Panc1 (cell line): ENCODE measurements at regions not wholly inside any gene's neighbourhood (a gene's known extent, or its start where the extent isn't known, plus 50 kb on each side); places are given as distances from the start of the nearest gene placed in this dataset.

Experiments used
- ATAC-seq: fragments of 200-7000 bp; cut with Tn5 transposase; 2 replicates; pipeline ENCODE4 v1.9.1; 2020; ENCODE audit warnings: mild to moderate bottlenecking, moderate library complexity
- BruUV-seq: library from RNA; stranded (reverse); fragments of 400-500 nt; replicated peaks from 2 replicates; lab custom pipeline; 2021; lab: Mats Ljungman, UMichigan
- CTCF ChIA-PET: fragments of 300-600 bp; sonication (Branson Sonifier 250); formaldehyde crosslinking; loops from one replicate; lab custom pipeline; 2022; ENCODE audit warnings: antibody characterized with exemption; lab: Charles Lee
- POLR2A ChIA-PET: fragments of 300-600 bp; sonication (Branson Sonifier 250); formaldehyde crosslinking; loops from one replicate; lab custom pipeline; 2022; ENCODE audit warnings: antibody characterized with exemption; lab: Charles Lee
- DNase-seq: peaks from one replicate; pipeline ENCODE4 v3.0.0-alpha.2; 2010; ENCODE audit warnings: low read depth, low spot score
- H3K27ac ChIP-seq: 2 replicates; pipeline ENCODE4 v1.5.1; 2011; ENCODE audit warnings: mild to moderate bottlenecking, low read length, inconsistent platforms
- H3K27me3 ChIP-seq: fragments of 200-500 bp; sonication (Bioruptor generic); 2 replicates; pipeline ENCODE4 v1.6.0; 2014; ENCODE audit warnings: low read length, inconsistent platforms; ENCODE audit not compliant: control insufficient read depth, insufficient read depth
- H3K36me3 ChIP-seq: fragments of 200-500 bp; sonication (Bioruptor generic); 2 replicates; pipeline ENCODE4 v1.5.1; 2014; ENCODE audit warnings: inconsistent platforms, mild to moderate bottlenecking, low read length, moderate library complexity; ENCODE audit not compliant: control insufficient read depth, insufficient read depth
- H3K4me1 ChIP-seq: 2 replicates; pipeline ENCODE4 v1.5.1; 2011; ENCODE audit warnings: inconsistent platforms, mild to moderate bottlenecking, low read length, moderate library complexity; ENCODE audit not compliant: control insufficient read depth, insufficient read depth
- H3K4me3 ChIP-seq, 2 experiments: 2 replicates each; pipeline ENCODE4 v1.5.1; 2011 to 2012; ENCODE audit warnings: low read depth in 2 of 2, low read length in 2 of 2, mild to moderate bottlenecking in 2 of 2, inconsistent platforms in 1 of 2, moderate library complexity in 1 of 2
- H3K9me3 ChIP-seq: fragments of 200-500 bp; sonication (Bioruptor generic); 2 replicates; pipeline ENCODE4 v1.5.1; 2014; ENCODE audit warnings: low read depth, mild to moderate bottlenecking, inconsistent platforms, low read length, moderate library complexity; ENCODE audit not compliant: control insufficient read depth, insufficient read depth
- CTCF ChIP-seq: fragments of 450-650 bp; IDR thresholded peaks from 2 replicates; pipeline ENCODE4 v1.5.1; 2017; ENCODE audit warnings: mild to moderate bottlenecking
- POLR2AphosphoS5 ChIP-seq: IDR thresholded peaks from 2 replicates; pipeline ENCODE4 v1.6.1; 2012; ENCODE audit warnings: mild to moderate bottlenecking, low read depth, low read length, moderate library complexity
- SIN3A ChIP-seq: IDR thresholded peaks from 2 replicates; pipeline ENCODE4 v1.6.1; 2012; ENCODE audit warnings: low read depth, mild to moderate bottlenecking, low read length, moderate library complexity, borderline replicate concordance; ENCODE audit not compliant: insufficient read depth
- TCF7L2 ChIP-seq: IDR thresholded peaks from 2 replicates; pipeline ENCODE4 v1.6.1; 2011; ENCODE audit warnings: mild to moderate bottlenecking, low read depth, low read length, inconsistent platforms
- in situ Hi-C: cut with HindIII; loops from 2 replicates; pipeline ENCODE4 v1.10.0; 2016; ENCODE audit warnings: low sequenced_read_pairs, low pct_unique_long_range_greater_than_20kb
- intact Hi-C: fragments of 100-400 bp; cut with micrococcal nuclease; formaldehyde crosslinking; loops from one replicate; pipeline ENCODE4 v1.10.0; 2022; ENCODE audit not compliant: unreplicated experiment
- TF ChIP-seq, protein P1 (sequence below), 2 experiments: IDR thresholded peaks; 2 replicates each; pipeline ENCODE4 v1.6.1; 2011 to 2012; ENCODE audit warnings: low read depth in 2 of 2, control low read depth in 1 of 2, low read length in 1 of 2, mild to moderate bottlenecking in 1 of 2, moderate library complexity in 1 of 2; ENCODE audit not compliant: insufficient read depth in 1 of 2

- Histone ChIP-seq H3K36me3 (no peaks in the 10 kb centered on the region), H3K27me3 (no peaks in the 10 kb centered on the region), H3K4me1 (no peaks in the 10 kb centered on the region), H3K9me3 (no peaks in the 10 kb centered on the region), H3K27ac (no peak overlapping the region), H3K4me3 (no peak overlapping the region)
- in situ Hi-C loops: no loop called here
- no peak for ATAC-seq
- intact Hi-C loops: no loop called here
- TF ChIP-seq POLR2AphosphoS5: no peak
- TF ChIP-seq TCF7L2: no peak
- no peak for TF ChIP-seq CTCF
- TF ChIP-seq SIN3A: no peak
- TF ChIP-seq, protein P1, sequence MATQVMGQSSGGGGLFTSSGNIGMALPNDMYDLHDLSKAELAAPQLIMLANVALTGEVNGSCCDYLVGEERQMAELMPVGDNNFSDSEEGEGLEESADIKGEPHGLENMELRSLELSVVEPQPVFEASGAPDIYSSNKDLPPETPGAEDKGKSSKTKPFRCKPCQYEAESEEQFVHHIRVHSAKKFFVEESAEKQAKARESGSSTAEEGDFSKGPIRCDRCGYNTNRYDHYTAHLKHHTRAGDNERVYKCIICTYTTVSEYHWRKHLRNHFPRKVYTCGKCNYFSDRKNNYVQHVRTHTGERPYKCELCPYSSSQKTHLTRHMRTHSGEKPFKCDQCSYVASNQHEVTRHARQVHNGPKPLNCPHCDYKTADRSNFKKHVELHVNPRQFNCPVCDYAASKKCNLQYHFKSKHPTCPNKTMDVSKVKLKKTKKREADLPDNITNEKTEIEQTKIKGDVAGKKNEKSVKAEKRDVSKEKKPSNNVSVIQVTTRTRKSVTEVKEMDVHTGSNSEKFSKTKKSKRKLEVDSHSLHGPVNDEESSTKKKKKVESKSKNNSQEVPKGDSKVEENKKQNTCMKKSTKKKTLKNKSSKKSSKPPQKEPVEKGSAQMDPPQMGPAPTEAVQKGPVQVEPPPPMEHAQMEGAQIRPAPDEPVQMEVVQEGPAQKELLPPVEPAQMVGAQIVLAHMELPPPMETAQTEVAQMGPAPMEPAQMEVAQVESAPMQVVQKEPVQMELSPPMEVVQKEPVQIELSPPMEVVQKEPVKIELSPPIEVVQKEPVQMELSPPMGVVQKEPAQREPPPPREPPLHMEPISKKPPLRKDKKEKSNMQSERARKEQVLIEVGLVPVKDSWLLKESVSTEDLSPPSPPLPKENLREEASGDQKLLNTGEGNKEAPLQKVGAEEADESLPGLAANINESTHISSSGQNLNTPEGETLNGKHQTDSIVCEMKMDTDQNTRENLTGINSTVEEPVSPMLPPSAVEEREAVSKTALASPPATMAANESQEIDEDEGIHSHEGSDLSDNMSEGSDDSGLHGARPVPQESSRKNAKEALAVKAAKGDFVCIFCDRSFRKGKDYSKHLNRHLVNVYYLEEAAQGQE (IDR thresholded peaks at IDR 0.05; ENCODE audit: insufficient read depth in 1 of 2, low read depth in 2 of 2, low read length in 1 of 2): no peak
- no peak for DNase-seq
- no TSS peak for BruUV-seq
- CTCF ChIA-PET: no interaction called here
- POLR2A ChIA-PET: no interaction called here
These were observed 137.1 kb upstream of the MDFIC start for GRCh38 chr7:114784746-114785145.

- no TSS peak for BruUV-seq
- H3K4me3 ChIP-seq: no peak overlapping the region
- DNase-seq (no peak), ATAC-seq (no peak)
- ChIA-PET POLR2A (no interaction called here), CTCF (no interaction called here)
- H3K36me3 ChIP-seq: no peaks in the 10 kb centered on the region
- H3K4me1 ChIP-seq: no peaks in the 10 kb centered on the region
- no peak overlapping the region for H3K27ac ChIP-seq
- in situ Hi-C loops (no loop called here), intact Hi-C loops (no loop called here)
- TF ChIP-seq CTCF (no peak), POLR2AphosphoS5 (no peak), SIN3A (no peak), TCF7L2 (no peak)
- TF ChIP-seq, protein P1 (IDR thresholded peaks at IDR 0.05; ENCODE audit: insufficient read depth in 1 of 2, low read depth in 2 of 2, low read length in 1 of 2): no peak
- H3K27me3 ChIP-seq: no peaks in the 10 kb centered on the region
- no peaks in the 10 kb centered on the region for H3K9me3 ChIP-seq
These were observed 136.4 kb upstream of the MDFIC start for GRCh38 chr7:114785496-114785895.
